ENCODE measurements at regions not wholly inside any gene's neighbourhood (a gene's known extent, or its start where the extent isn't known, plus 50 kb on each side); places are given as distances from the start of the nearest gene placed in this dataset.

DNA sequence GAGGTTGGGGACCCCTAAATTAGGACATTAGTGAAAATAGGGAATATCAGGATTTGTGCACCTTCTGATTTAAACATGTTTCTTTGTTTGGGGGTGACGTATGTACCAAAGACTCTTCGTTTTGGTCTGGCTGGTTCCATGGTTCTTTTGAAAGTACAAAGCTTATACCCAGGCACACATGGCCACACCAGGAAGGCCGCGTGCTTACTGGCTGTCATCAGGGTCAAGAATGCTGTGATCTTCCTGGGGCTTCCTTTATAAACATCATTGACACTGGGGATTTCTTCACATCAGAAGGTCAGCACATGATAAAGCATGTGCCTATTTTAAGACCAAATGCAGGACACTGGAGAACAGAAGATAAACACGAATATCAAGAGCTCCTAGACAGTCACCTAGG lies 230.6 kb upstream of the ID2 start:
- Histone ChIP-seq H3K79me2 (ENCODE audit: insufficient read depth, low read length) (no peaks in the 10 kb centered on the region), H2BK5ac (ENCODE audit: insufficient read length, low read length) (no peak overlapping the region), H4K8ac (replicated peaks; ENCODE audit: insufficient read length, low read depth, low read length) (no peak overlapping the region), H3K4me1 (ENCODE audit: insufficient read depth, low read length) (no peaks in the 10 kb centered on the region), H3K4ac (ENCODE audit: low read depth, low read length) (no peak overlapping the region), H4K20me1 (ENCODE audit: control insufficient read depth, insufficient read depth, insufficient read length) (no peaks in the 10 kb centered on the region), H3K79me1 (ENCODE audit: insufficient read depth, low read depth, low read length, poor library complexity, severe bottlenecking) (no peaks in the 10 kb centered on the region), H3T11ph (ENCODE audit: low read length) (no peak overlapping the region), H3K27me3 (ENCODE audit: insufficient read depth, low read length) (no peaks in the 10 kb centered on the region), H2BK12ac (ENCODE audit: insufficient read length, low read depth, low read length) (no peak overlapping the region), H4K5ac (ENCODE audit: insufficient read length, low read depth, low read length) (no peak overlapping the region), H2BK120ac (ENCODE audit: low read depth, low read length, poor library complexity, severe bottlenecking) (no peak overlapping the region), H2AFZ (ENCODE audit: low read length) (no peak overlapping the region), H3K27ac (ENCODE audit: insufficient read length, low read depth, low read length) (no peak overlapping the region), H3K9me3 (ENCODE audit: control insufficient read depth, low read depth, low read length) (no peaks in the 10 kb centered on the region), H3K9ac (ENCODE audit: extremely low read depth, insufficient read length, low read length) (no peak overlapping the region), H3K23me2 (ENCODE audit: insufficient read length, low read depth, low read length, poor library complexity, severe bottlenecking) (no peaks in the 10 kb centered on the region), H3K4me2 (ENCODE audit: insufficient read depth, insufficient read length, low read length) (no peak overlapping the region), H4K91ac (ENCODE audit: insufficient read length, low read depth, low read length) (no peak overlapping the region), H3K18ac (ENCODE audit: insufficient read length, low read depth, low read length) (no peak overlapping the region), H3K56ac (ENCODE audit: insufficient read length, low read depth, low read length) (no peak overlapping the region), H2AK5ac (ENCODE audit: insufficient read length, low read length) (no peak overlapping the region), H2BK20ac (ENCODE audit: low read depth, low read length, poor library complexity, severe bottlenecking) (no peak overlapping the region), H3K23ac (ENCODE audit: insufficient read length, low read depth, low read length) (no peak overlapping the region), H3K14ac (ENCODE audit: insufficient read depth, low read length) (no peak overlapping the region), H2BK15ac (ENCODE audit: low read depth, low read length) (no peak overlapping the region)
- WGBS (ENCODE audit: extremely low coverage, insufficient read length, low lambda C conversion rate): no CpG with 5 or more reads among the region's 5 CpGs
- no peak overlapping the region for H3K27ac Mint-ChIP-seq
- H3K27me3 Mint-ChIP-seq (ENCODE audit: low read depth): peaks cover 3% of the 10 kb centered on the region; the same call in 1 of the 2 replicates
- DNase-seq: no peak
- TF ChIP-seq, protein P1, sequence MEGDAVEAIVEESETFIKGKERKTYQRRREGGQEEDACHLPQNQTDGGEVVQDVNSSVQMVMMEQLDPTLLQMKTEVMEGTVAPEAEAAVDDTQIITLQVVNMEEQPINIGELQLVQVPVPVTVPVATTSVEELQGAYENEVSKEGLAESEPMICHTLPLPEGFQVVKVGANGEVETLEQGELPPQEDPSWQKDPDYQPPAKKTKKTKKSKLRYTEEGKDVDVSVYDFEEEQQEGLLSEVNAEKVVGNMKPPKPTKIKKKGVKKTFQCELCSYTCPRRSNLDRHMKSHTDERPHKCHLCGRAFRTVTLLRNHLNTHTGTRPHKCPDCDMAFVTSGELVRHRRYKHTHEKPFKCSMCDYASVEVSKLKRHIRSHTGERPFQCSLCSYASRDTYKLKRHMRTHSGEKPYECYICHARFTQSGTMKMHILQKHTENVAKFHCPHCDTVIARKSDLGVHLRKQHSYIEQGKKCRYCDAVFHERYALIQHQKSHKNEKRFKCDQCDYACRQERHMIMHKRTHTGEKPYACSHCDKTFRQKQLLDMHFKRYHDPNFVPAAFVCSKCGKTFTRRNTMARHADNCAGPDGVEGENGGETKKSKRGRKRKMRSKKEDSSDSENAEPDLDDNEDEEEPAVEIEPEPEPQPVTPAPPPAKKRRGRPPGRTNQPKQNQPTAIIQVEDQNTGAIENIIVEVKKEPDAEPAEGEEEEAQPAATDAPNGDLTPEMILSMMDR (conservative IDR thresholded peaks at IDR 0.05): no peak
- H3K4me1 Mint-ChIP-seq: peaks cover 3 to 4% of the 10 kb centered on the region in 2 experiments; a peak in 2 of 4 replicates
- H3K9me3 Mint-ChIP-seq: peaks cover 0 to 7% of the 10 kb centered on the region in 2 experiments; a peak in 2 of 5 replicates
- no peak overlapping the region for H3K4me3 Mint-ChIP-seq
- 0 out of 7 replicates have a peak, but pooled peaks cover 0 to 5% (median 0%) of the 10 kb centered on the region in 3 experiments for H3K36me3 Mint-ChIP-seq (ENCODE audit: insufficient read depth in 1 of 3, low read depth in 3 of 3)

Data from H9 (cell line).